ENCODE measurements at regions not wholly inside any gene's neighbourhood (a gene's known extent, or its start where the extent isn't known, plus 50 kb on each side); places are given as distances from the start of the nearest gene placed in this dataset.

GRCh38 chr1:56147034-56147433 lies 432.3 kb downstream of the PLPP3 start:
- no peak for TF ChIP-seq CTCF (IDR thresholded peaks at IDR 0.05)
- TF ChIP-seq EP300 (IDR thresholded peaks at IDR 0.05; ENCODE audit: low read depth): no peak
- no peak for TF ChIP-seq POLR2A (IDR thresholded peaks at IDR 0.05)
